HEK293 (cell line): ENCODE measurements at regions not wholly inside any gene's neighbourhood (a gene's known extent, or its start where the extent isn't known, plus 50 kb on each side); places are given as distances from the start of the nearest gene placed in this dataset.

Experiments
- CTCF ChIA-PET: fragments of 350-600 bp; formaldehyde crosslinking; extraction: SDS; loops from one replicate; lab custom pipeline; 2021; ENCODE audit warnings: antibody characterized with exemption; lab: Yijun Ruan, JAX
- POLR2A ChIA-PET: fragments of 300-600 bp; formaldehyde crosslinking; extraction: SDS; loops from one replicate; lab custom pipeline; 2020; ENCODE audit warnings: antibody characterized with exemption, inconsistent platforms; lab: Yijun Ruan, JAX
- H3K27ac ChIP-seq: fragments of 200-500 bp; sonication (Bioruptor generic); 2 replicates; pipeline ENCODE4 v1.5.1; 2014; ENCODE audit warnings: low read depth, low read length, control low read depth, inconsistent platforms; ENCODE audit errors: extremely low read depth
- H3K36me3 ChIP-seq, 2 experiments: fragments of 200-500 bp in 1 of 2; sonication (Bioruptor generic) in 1 of 2; 1 replicate in 1 of 2; 2 replicates in 1 of 2; pipeline ENCODE4 v1.5.1; 2014 to 2017; ENCODE audit warnings: inconsistent platforms in 2 of 2, low read length in 2 of 2; ENCODE audit not compliant: control insufficient read depth in 2 of 2, insufficient read depth in 1 of 2
- H3K4me1 ChIP-seq: fragments of 200-500 bp; sonication (Bioruptor generic); 2 replicates; pipeline ENCODE4 v1.5.1; 2014; ENCODE audit warnings: mild to moderate bottlenecking, low read length, inconsistent platforms; ENCODE audit not compliant: control insufficient read depth, insufficient read depth
- H3K4me3 ChIP-seq: 2 replicates; pipeline ENCODE4 v1.5.1; 2011; ENCODE audit warnings: low read depth, mild to moderate bottlenecking, control low read depth, low read length, moderate library complexity
- H3K9me3 ChIP-seq: fragments of 200-500 bp; sonication (Bioruptor generic); 2 replicates; pipeline ENCODE4 v1.5.1; 2014; ENCODE audit warnings: low read depth, low read length, inconsistent platforms; ENCODE audit not compliant: control insufficient read depth, insufficient read depth
- ATF2 ChIP-seq: fragments of 450-650 bp; formaldehyde crosslinking; IDR thresholded peaks from 2 replicates; pipeline ENCODE4 v1.5.1; 2016; ENCODE audit warnings: missing biosample characterization, missing genetic modification characterization, low read depth
- BCL11A ChIP-seq: fragments of 450-650 bp; formaldehyde crosslinking; IDR thresholded peaks from 2 replicates; pipeline ENCODE4 v1.5.1; 2016; ENCODE audit warnings: low read depth, missing biosample characterization, missing genetic modification characterization
- HIC1 ChIP-seq: fragments of 450-650 bp; formaldehyde crosslinking; IDR thresholded peaks from 2 replicates; pipeline ENCODE4 v1.5.1; 2016; ENCODE audit warnings: missing biosample characterization, missing genetic modification characterization
- PRDM2 ChIP-seq: fragments of 450-650 bp; formaldehyde crosslinking; IDR thresholded peaks from 2 replicates; pipeline ENCODE4 v1.5.1; 2016; ENCODE audit warnings: missing biosample characterization, missing genetic modification characterization, borderline replicate concordance
- ZBTB20 ChIP-seq: fragments of 450-650 bp; formaldehyde crosslinking; IDR thresholded peaks from 2 replicates; pipeline ENCODE4 v1.5.1; 2016; ENCODE audit warnings: missing biosample characterization, missing genetic modification characterization
- ZBTB26 ChIP-seq: fragments of 450-650 bp; formaldehyde crosslinking; optimal IDR thresholded peaks from 2 replicates; pipeline ENCODE3; 2016; ENCODE audit warnings: missing biosample characterization, mild to moderate bottlenecking, missing genetic modification characterization
- ZFHX2 ChIP-seq: fragments of 450-650 bp; formaldehyde crosslinking; conservative IDR thresholded peaks from 2 replicates; pipeline ENCODE4 v1.5.1; 2016; ENCODE audit warnings: missing biosample characterization, missing genetic modification characterization
- ZNF148 ChIP-seq: fragments of 450-650 bp; formaldehyde crosslinking; IDR thresholded peaks from 2 replicates; pipeline ENCODE4 v1.5.0; 2017; ENCODE audit warnings: missing biosample characterization, missing genetic modification characterization, borderline replicate concordance
- ZNF174 ChIP-seq: fragments of 450-650 bp; formaldehyde crosslinking; IDR thresholded peaks from 2 replicates; pipeline ENCODE4 v1.5.0; 2017; ENCODE audit warnings: missing biosample characterization, mild to moderate bottlenecking, missing genetic modification characterization
- ZNF248 ChIP-seq: fragments of 450-650 bp; formaldehyde crosslinking; IDR thresholded peaks from 2 replicates; pipeline ENCODE4 v1.5.1; 2017; ENCODE audit warnings: missing biosample characterization, missing genetic modification characterization
- ZNF311 ChIP-seq: fragments of 450-650 bp; formaldehyde crosslinking; IDR thresholded peaks from 2 replicates; pipeline ENCODE4 v1.5.1; 2017; ENCODE audit warnings: missing biosample characterization, missing genetic modification characterization, borderline replicate concordance
- ZNF324 ChIP-seq: fragments of 450-650 bp; formaldehyde crosslinking; IDR thresholded peaks from 2 replicates; pipeline ENCODE4 v1.5.1; 2016; ENCODE audit warnings: missing biosample characterization, missing genetic modification characterization
- ZNF350 ChIP-seq: fragments of 450-650 bp; formaldehyde crosslinking; IDR thresholded peaks from 2 replicates; pipeline ENCODE4 v1.5.0; 2017; ENCODE audit warnings: missing biosample characterization, mild to moderate bottlenecking, missing genetic modification characterization
- ZNF394 ChIP-seq: fragments of 450-650 bp; formaldehyde crosslinking; IDR thresholded peaks from 2 replicates; pipeline ENCODE4 v1.5.1; 2016; ENCODE audit warnings: missing biosample characterization, missing genetic modification characterization, mild to moderate bottlenecking, moderate library complexity, borderline replicate concordance
- ZNF449 ChIP-seq: fragments of 450-650 bp; formaldehyde crosslinking; IDR thresholded peaks from 2 replicates; pipeline ENCODE4 v1.5.1; 2017; ENCODE audit warnings: missing biosample characterization, mild to moderate bottlenecking, missing genetic modification characterization, moderate library complexity
- ZNF510 ChIP-seq: fragments of 450-650 bp; formaldehyde crosslinking; IDR thresholded peaks from 2 replicates; pipeline ENCODE4 v1.5.1; 2018; ENCODE audit warnings: mild to moderate bottlenecking, missing genetic modification characterization, missing biosample characterization; ENCODE audit not compliant: insufficient replicate concordance
- ZNF704 ChIP-seq: fragments of 450-650 bp; formaldehyde crosslinking; IDR thresholded peaks from 2 replicates; pipeline ENCODE4 v1.5.1; 2016; ENCODE audit warnings: missing biosample characterization, missing genetic modification characterization
- ZSCAN18 ChIP-seq: fragments of 450-650 bp; formaldehyde crosslinking; IDR thresholded peaks from 2 replicates; pipeline ENCODE4 v1.5.1; 2016; ENCODE audit warnings: missing biosample characterization, missing genetic modification characterization

GRCh38 chr4:97072666-97073065, 1070.6 kb downstream of the STPG2 start (continued):
- no peak for TF ChIP-seq ZBTB26
- TF ChIP-seq ZNF510 (tag by site-specific recombination), result no peak
- TF ChIP-seq HIC1 (tag by site-specific recombination), result no peak
- no peak for TF ChIP-seq ZNF148 (tag by site-specific recombination)
- no peak for TF ChIP-seq ZNF449 (tag by site-specific recombination)
- TF ChIP-seq ZFHX2 (tag by site-specific recombination), result no peak
- no peak for TF ChIP-seq ZNF311 (tag by site-specific recombination)
- TF ChIP-seq ZNF174 (tag by site-specific recombination), result no peak

- Histone ChIP-seq H3K9me3 (no peaks in the 10 kb centered on the region), H3K27ac (no peak overlapping the region), H3K36me3 (no peaks in the 10 kb centered on the region), H3K4me1 (no peaks in the 10 kb centered on the region), H3K4me3 (no peak overlapping the region)
- ChIA-PET POLR2A (no interaction called here), CTCF (no interaction called here)
- TF ChIP-seq ZNF394 (tag by site-specific recombination) (no peak), ZNF350 (tag by site-specific recombination) (no peak), ZNF704 (tag by site-specific recombination) (no peak), BCL11A (tag by site-specific recombination) (no peak), ZNF248 (tag by site-specific recombination) (no peak), ATF2 (tag by site-specific recombination) (no peak), PRDM2 (no peak), ZBTB20 (tag by site-specific recombination) (no peak), ZSCAN18 (tag by site-specific recombination) (no peak), ZNF324 (tag by site-specific recombination) (no peak)
Measured at GRCh38 chr4:97073194-97073593, 1070.1 kb downstream of the STPG2 start.
